ENCODE measurements at regions not wholly inside any gene's neighbourhood (a gene's known extent, or its start where the extent isn't known, plus 50 kb on each side); places are given as distances from the start of the nearest gene placed in this dataset.

DNA sequence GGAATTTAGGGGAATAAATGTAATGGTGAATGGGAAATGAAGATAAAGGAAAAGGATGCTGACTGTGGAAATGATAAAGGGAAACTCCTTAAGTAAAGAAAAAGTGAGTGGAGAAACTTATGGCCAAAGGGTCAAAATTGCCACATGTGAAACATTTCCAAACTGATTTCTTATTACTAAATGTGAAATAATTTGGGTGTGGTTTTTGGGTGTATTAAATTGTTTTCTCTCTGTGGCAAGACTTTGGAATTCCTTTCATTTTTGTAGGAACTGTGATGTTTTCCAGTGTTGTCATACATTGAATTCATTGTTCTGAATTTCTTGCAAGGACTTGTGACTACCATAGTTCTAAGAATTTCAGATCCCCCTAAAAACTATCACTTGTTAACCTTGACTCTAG, 1891.5 kb upstream of the SEL1L start:
- TF ChIP-seq SP1 (IDR thresholded peaks at IDR 0.05): no peak
- no peak for TF ChIP-seq BHLHE40 (IDR thresholded peaks at IDR 0.05; ENCODE audit: borderline replicate concordance)
- TF ChIP-seq FOXM1 (IDR thresholded peaks at IDR 0.05; ENCODE audit: borderline replicate concordance): no peak
- no peak for TF ChIP-seq L3MBTL2 (conservative IDR thresholded peaks at IDR 0.05)
- TF ChIP-seq ZNF384 (IDR thresholded peaks at IDR 0.05): no peak
